ENCODE measurements at regions not wholly inside any gene's neighbourhood (a gene's known extent, or its start where the extent isn't known, plus 50 kb on each side); places are given as distances from the start of the nearest gene placed in this dataset.

- 85% methylated on average over 12 of the region's 12 CpGs for WGBS (ENCODE audit: low lambda C conversion rate)
- TF ChIP-seq FOXJ3 (CRISPR knock-in tag; IDR thresholded peaks at IDR 0.05) (no peak), USF1 (IDR thresholded peaks at IDR 0.05; ENCODE audit: borderline replicate concordance, low read depth) (no peak), RCOR1 (IDR thresholded peaks at IDR 0.05; ENCODE audit: low read length) (no peak), YY1 (IDR thresholded peaks at IDR 0.05; ENCODE audit: low read depth) (no peak), RAD21 (IDR thresholded peaks at IDR 0.05; ENCODE audit: low read length) (no peak), POLR2AphosphoS5 (IDR thresholded peaks at IDR 0.05; ENCODE audit: low read depth, low read length) (no peak), FOSL2 (IDR thresholded peaks at IDR 0.05; ENCODE audit: borderline replicate concordance, low read depth) (no peak), CTCF (IDR thresholded peaks at IDR 0.05) (no peak), MAX (IDR thresholded peaks at IDR 0.05; ENCODE audit: low read depth) (no peak), EP300 (IDR thresholded peaks at IDR 0.05; ENCODE audit: borderline replicate concordance in 1 of 2, low read depth in 1 of 2, low read length in 1 of 2) (no peak), RFX5 (IDR thresholded peaks at IDR 0.05; ENCODE audit: low read length) (no peak)
- TF ChIP-seq, protein P1, sequence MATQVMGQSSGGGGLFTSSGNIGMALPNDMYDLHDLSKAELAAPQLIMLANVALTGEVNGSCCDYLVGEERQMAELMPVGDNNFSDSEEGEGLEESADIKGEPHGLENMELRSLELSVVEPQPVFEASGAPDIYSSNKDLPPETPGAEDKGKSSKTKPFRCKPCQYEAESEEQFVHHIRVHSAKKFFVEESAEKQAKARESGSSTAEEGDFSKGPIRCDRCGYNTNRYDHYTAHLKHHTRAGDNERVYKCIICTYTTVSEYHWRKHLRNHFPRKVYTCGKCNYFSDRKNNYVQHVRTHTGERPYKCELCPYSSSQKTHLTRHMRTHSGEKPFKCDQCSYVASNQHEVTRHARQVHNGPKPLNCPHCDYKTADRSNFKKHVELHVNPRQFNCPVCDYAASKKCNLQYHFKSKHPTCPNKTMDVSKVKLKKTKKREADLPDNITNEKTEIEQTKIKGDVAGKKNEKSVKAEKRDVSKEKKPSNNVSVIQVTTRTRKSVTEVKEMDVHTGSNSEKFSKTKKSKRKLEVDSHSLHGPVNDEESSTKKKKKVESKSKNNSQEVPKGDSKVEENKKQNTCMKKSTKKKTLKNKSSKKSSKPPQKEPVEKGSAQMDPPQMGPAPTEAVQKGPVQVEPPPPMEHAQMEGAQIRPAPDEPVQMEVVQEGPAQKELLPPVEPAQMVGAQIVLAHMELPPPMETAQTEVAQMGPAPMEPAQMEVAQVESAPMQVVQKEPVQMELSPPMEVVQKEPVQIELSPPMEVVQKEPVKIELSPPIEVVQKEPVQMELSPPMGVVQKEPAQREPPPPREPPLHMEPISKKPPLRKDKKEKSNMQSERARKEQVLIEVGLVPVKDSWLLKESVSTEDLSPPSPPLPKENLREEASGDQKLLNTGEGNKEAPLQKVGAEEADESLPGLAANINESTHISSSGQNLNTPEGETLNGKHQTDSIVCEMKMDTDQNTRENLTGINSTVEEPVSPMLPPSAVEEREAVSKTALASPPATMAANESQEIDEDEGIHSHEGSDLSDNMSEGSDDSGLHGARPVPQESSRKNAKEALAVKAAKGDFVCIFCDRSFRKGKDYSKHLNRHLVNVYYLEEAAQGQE (IDR thresholded peaks at IDR 0.05; ENCODE audit: low read depth, low read length) = no peak
These were observed 193.6 kb downstream of the ALG10 start for GRCh38 chr12:34215893-34216285.

More at GRCh38 chr12:34215893-34216285, 193.6 kb downstream of the ALG10 start:
- ChIA-PET POLR2A (no interaction called here), CTCF (interaction anchor here (1.5 to 3.3 kb wide), 2 partner anchors 93 to 177 kb away, joined by 3 to 15 read pairs; no protein-coding TSS in a partner anchor)
- Histone ChIP-seq H3K9me2 (no peaks in the 10 kb centered on the region), H3K9ac (no peak overlapping the region), H3K79me2 (ENCODE audit: insufficient read depth) (no peaks in the 10 kb centered on the region), H3K4me1 (ENCODE audit: control insufficient read depth in 1 of 2, insufficient read depth in 2 of 2, low read depth in 1 of 2, low read length in 1 of 2) (peaks cover 0 to 4% of the 10 kb centered on the region in 2 experiments; a peak in 1 of 4 replicates), H3K9me3 (no peaks in the 10 kb centered on the region), H4K20me1 (ENCODE audit: insufficient read depth) (no peaks in the 10 kb centered on the region), H3K27me3 (ENCODE audit: insufficient read depth) (peaks cover 6% of the 10 kb centered on the region; the same call in 1 of the 2 replicates), H3K36me3 (replicated peaks in 1 of 2; ENCODE audit: control insufficient read depth in 1 of 2, insufficient read depth in 2 of 2, low read length in 1 of 2) (no peaks in the 10 kb centered on the region), H3F3A (replicated peaks; ENCODE audit: insufficient read depth) (no peaks in the 10 kb centered on the region), H3K4me3 (ENCODE audit: low read depth in 2 of 2, low read length in 1 of 2) (no peak overlapping the region), H3K4me2 (no peak overlapping the region), H2AFZ (ENCODE audit: low read depth) (no peak overlapping the region), H3K27ac (ENCODE audit: low read depth in 2 of 2, low read length in 1 of 2) (no peak overlapping the region)
- no peak for DNase-seq
